ENCODE measurements at regions not wholly inside any gene's neighbourhood (a gene's known extent, or its start where the extent isn't known, plus 50 kb on each side); places are given as distances from the start of the nearest gene placed in this dataset.

DNA sequence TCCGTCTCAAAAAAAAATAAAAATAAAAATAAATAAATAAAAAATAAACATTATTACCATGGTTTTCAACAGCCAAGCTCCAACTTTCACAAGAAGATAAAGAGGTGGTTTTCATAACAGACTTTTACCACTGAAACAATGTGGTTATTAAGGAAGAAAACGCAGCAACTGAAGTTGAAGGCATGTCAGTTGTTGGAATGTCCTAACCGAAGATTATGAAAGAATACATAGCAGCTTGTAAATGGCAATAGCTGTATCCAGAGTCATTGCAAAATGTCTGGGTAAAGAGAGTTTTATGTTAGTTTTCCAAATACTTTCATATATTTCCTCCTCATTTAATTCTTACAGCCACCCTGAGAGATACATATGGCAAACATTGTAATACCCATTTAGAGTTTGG, 161.6 kb upstream of the MARCKS start:
- Histone ChIP-seq H3K9me3 (ENCODE audit: control insufficient read depth in 2 of 2, low read length in 2 of 2) (no peaks in the 10 kb centered on the region), H3K27me3 (ENCODE audit: control insufficient read depth in 1 of 2, insufficient read depth in 2 of 2, low read length in 2 of 2) (no peaks in the 10 kb centered on the region), H3K9ac (ENCODE audit: low read length in 2 of 2) (no peak overlapping the region), H3K27ac (ENCODE audit: low read length) (no peak overlapping the region), H3K36me3 (ENCODE audit: control insufficient read depth in 2 of 2, insufficient read depth in 2 of 2, low read length in 2 of 2) (no peaks in the 10 kb centered on the region), H3K4me3 (ENCODE audit: low read length in 2 of 2) (no peak overlapping the region), H3K4me1 (ENCODE audit: control insufficient read depth, insufficient read depth, low read length) (no peaks in the 10 kb centered on the region)

DNA sequence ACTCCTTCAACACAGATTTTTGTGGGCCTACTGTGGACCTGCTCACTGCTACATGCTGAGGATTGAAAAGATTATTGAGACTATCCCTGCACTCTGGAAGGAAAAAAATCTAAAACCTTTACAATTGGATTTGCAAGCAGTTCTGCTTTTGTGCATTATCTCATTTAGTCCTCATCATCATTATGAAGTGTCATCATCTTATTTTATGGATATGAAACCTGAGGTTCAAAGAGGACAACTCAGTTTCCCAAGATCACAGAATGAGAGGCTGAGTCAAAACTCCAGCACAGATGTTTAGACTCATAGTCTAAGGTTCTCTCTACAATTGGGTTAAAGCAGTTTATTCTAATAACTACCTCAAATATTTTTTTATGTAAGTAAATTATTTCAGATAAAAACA, 160.2 kb upstream of the MARCKS start:
- H3K27me3 ChIP-seq (ENCODE audit: control insufficient read depth in 1 of 2, insufficient read depth in 2 of 2, low read length in 2 of 2): no peaks in the 10 kb centered on the region
- H3K4me3 ChIP-seq (ENCODE audit: low read length in 2 of 2): no peak overlapping the region
- no peak overlapping the region for H3K27ac ChIP-seq (ENCODE audit: low read length)
- H3K9me3 ChIP-seq (ENCODE audit: control insufficient read depth in 2 of 2, low read length in 2 of 2): no peaks in the 10 kb centered on the region
- no peak overlapping the region for H3K9ac ChIP-seq (ENCODE audit: low read length in 2 of 2)
- H3K4me1 ChIP-seq (ENCODE audit: control insufficient read depth, insufficient read depth, low read length): no peaks in the 10 kb centered on the region
- H3K36me3 ChIP-seq (ENCODE audit: control insufficient read depth in 2 of 2, insufficient read depth in 2 of 2, low read length in 2 of 2): no peaks in the 10 kb centered on the region

GRCh38 chr6:113697632-113698410, 159.3 kb upstream of the MARCKS start:
- no peaks in the 10 kb centered on the region for H3K36me3 ChIP-seq (ENCODE audit: control insufficient read depth in 2 of 2, insufficient read depth in 2 of 2, low read length in 2 of 2)
- H3K27me3 ChIP-seq (ENCODE audit: control insufficient read depth in 1 of 2, insufficient read depth in 2 of 2, low read length in 2 of 2): no peaks in the 10 kb centered on the region
- no peak overlapping the region for H3K4me3 ChIP-seq (ENCODE audit: low read length in 2 of 2)
- no peaks in the 10 kb centered on the region for H3K4me1 ChIP-seq (ENCODE audit: control insufficient read depth, insufficient read depth, low read length)
- H3K9me3 ChIP-seq (ENCODE audit: control insufficient read depth in 2 of 2, low read length in 2 of 2): no peaks in the 10 kb centered on the region
- no peak overlapping the region for H3K27ac ChIP-seq (ENCODE audit: low read length)
- no peak overlapping the region for H3K9ac ChIP-seq (ENCODE audit: low read length in 2 of 2)

DNA sequence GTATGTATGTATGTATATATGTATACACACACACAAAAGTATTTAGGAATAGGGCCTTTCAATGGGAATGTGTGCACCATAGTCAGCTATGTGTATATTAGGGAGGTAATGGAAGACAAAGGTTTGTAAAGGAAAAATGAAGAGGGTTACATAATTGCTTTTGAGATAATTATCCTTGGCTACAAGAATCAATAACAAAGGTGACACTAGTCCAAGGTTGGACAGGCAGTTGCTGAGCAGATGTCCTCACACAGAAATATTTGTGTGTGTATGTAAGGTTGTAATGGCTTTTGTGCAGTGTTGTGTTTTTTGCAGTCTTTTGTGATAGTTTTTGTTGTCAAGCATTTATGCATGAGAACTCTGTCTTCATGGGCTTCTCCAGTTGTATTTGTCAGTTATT, 157.9 kb upstream of the MARCKS start:
- Histone ChIP-seq H3K4me3 (ENCODE audit: low read length in 2 of 2) (no peak overlapping the region), H3K27me3 (ENCODE audit: control insufficient read depth in 1 of 2, insufficient read depth in 2 of 2, low read length in 2 of 2) (no peaks in the 10 kb centered on the region), H3K9me3 (ENCODE audit: control insufficient read depth in 2 of 2, low read length in 2 of 2) (no peaks in the 10 kb centered on the region), H3K36me3 (ENCODE audit: control insufficient read depth in 2 of 2, insufficient read depth in 2 of 2, low read length in 2 of 2) (no peaks in the 10 kb centered on the region), H3K27ac (ENCODE audit: low read length) (no peak overlapping the region), H3K9ac (ENCODE audit: low read length in 2 of 2) (no peak overlapping the region), H3K4me1 (ENCODE audit: control insufficient read depth, insufficient read depth, low read length) (no peaks in the 10 kb centered on the region)

- Histone ChIP-seq H3K27ac (ENCODE audit: low read length) (no peak overlapping the region), H3K9me3 (ENCODE audit: control insufficient read depth in 2 of 2, low read length in 2 of 2) (no peaks in the 10 kb centered on the region), H3K4me1 (ENCODE audit: control insufficient read depth, insufficient read depth, low read length) (no peaks in the 10 kb centered on the region), H3K36me3 (ENCODE audit: control insufficient read depth in 2 of 2, insufficient read depth in 2 of 2, low read length in 2 of 2) (no peaks in the 10 kb centered on the region), H3K4me3 (ENCODE audit: low read length in 2 of 2) (no peak overlapping the region), H3K9ac (ENCODE audit: low read length in 2 of 2) (no peak overlapping the region), H3K27me3 (ENCODE audit: control insufficient read depth in 1 of 2, insufficient read depth in 2 of 2, low read length in 2 of 2) (no peaks in the 10 kb centered on the region)
Observed at GRCh38 chr6:113701552-113702254, 155.4 kb upstream of the MARCKS start.

GRCh38 chr6:113707194-113707593, 150.0 kb upstream of the MARCKS start:
- H3K27ac ChIP-seq (ENCODE audit: low read length): no peak overlapping the region
- H3K4me3 ChIP-seq (ENCODE audit: low read length in 2 of 2): no peak overlapping the region
- H3K27me3 ChIP-seq (ENCODE audit: control insufficient read depth in 1 of 2, insufficient read depth in 2 of 2, low read length in 2 of 2): no peaks in the 10 kb centered on the region
- no peaks in the 10 kb centered on the region for H3K9me3 ChIP-seq (ENCODE audit: control insufficient read depth in 2 of 2, low read length in 2 of 2)
- no peaks in the 10 kb centered on the region for H3K4me1 ChIP-seq (ENCODE audit: control insufficient read depth, insufficient read depth, low read length)
- no peaks in the 10 kb centered on the region for H3K36me3 ChIP-seq (ENCODE audit: control insufficient read depth in 2 of 2, insufficient read depth in 2 of 2, low read length in 2 of 2)
- no peak overlapping the region for H3K9ac ChIP-seq (ENCODE audit: low read length in 2 of 2)

DNA sequence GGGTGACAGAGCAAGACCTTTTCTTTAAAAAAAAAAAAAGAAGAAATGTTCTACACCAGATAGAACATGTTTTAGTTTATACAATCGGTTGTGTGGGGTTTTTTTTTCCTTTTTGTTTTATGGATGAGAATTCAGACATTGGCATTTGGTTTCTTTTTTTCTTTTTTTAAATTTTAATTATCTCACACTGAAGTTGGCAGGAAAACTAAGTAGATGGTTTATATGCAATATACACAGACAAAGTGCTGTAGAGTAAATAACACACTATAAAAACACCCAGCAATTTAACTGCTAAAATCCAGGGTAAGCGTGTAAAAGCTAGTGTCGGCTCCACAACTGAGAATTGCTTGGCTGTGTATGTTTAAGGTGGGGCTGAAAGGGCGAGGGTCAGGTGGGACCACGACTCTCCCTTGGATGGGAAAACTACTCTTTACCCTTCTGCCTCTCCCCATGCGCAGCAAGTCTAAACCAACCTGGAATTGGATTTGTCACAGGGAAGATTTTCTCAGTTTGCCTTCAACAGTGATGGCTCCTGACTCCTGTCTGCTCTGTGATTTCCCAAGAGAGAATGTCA, 147.1 kb upstream of the MARCKS start:
- Histone ChIP-seq H3K9ac (ENCODE audit: low read length in 2 of 2) (no peak overlapping the region), H3K4me1 (ENCODE audit: control insufficient read depth, insufficient read depth, low read length) (no peaks in the 10 kb centered on the region), H3K27ac (ENCODE audit: low read length) (no peak overlapping the region), H3K4me3 (ENCODE audit: low read length in 2 of 2) (no peak overlapping the region), H3K9me3 (ENCODE audit: control insufficient read depth in 2 of 2, low read length in 2 of 2) (no peaks in the 10 kb centered on the region), H3K36me3 (ENCODE audit: control insufficient read depth in 2 of 2, insufficient read depth in 2 of 2, low read length in 2 of 2) (no peaks in the 10 kb centered on the region), H3K27me3 (ENCODE audit: control insufficient read depth in 1 of 2, insufficient read depth in 2 of 2, low read length in 2 of 2) (no peaks in the 10 kb centered on the region)

GRCh38 chr6:113713665-113714064, 143.5 kb upstream of the MARCKS start:
- Histone ChIP-seq H3K4me1 (ENCODE audit: control insufficient read depth, insufficient read depth, low read length) (no peaks in the 10 kb centered on the region), H3K4me3 (ENCODE audit: low read length in 2 of 2) (no peak overlapping the region), H3K27ac (ENCODE audit: low read length) (no peak overlapping the region), H3K9me3 (ENCODE audit: control insufficient read depth in 2 of 2, low read length in 2 of 2) (no peaks in the 10 kb centered on the region), H3K9ac (ENCODE audit: low read length in 2 of 2) (no peak overlapping the region), H3K27me3 (ENCODE audit: control insufficient read depth in 1 of 2, insufficient read depth in 2 of 2, low read length in 2 of 2) (no peaks in the 10 kb centered on the region), H3K36me3 (ENCODE audit: control insufficient read depth in 2 of 2, insufficient read depth in 2 of 2, low read length in 2 of 2) (no peaks in the 10 kb centered on the region)

DNA sequence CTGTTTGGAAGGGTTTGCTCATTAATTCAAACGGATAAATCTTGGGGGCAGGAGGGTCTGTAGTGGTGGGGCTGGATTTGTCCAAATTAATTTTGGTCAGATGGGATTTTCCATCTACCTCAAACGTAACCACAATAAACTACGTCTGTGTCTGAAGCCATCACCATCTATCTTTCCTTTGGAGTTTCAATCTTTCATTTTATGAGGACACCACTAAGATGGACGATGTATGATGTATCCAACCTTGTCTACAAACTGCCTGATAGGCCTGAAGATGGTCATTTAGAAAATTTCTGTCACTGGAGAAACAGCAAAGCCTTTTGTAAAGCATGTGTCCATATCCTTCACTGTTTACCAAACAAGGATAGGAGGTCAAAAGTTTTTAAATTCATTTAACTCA, 138.6 kb upstream of the MARCKS start:
- no peak overlapping the region for H3K4me3 ChIP-seq (ENCODE audit: low read length in 2 of 2)
- no peak overlapping the region for H3K9ac ChIP-seq (ENCODE audit: low read length in 2 of 2)
- no peaks in the 10 kb centered on the region for H3K9me3 ChIP-seq (ENCODE audit: control insufficient read depth in 2 of 2, low read length in 2 of 2)
- H3K36me3 ChIP-seq (ENCODE audit: control insufficient read depth in 2 of 2, insufficient read depth in 2 of 2, low read length in 2 of 2): no peaks in the 10 kb centered on the region
- H3K27ac ChIP-seq (ENCODE audit: low read length): no peak overlapping the region
- no peaks in the 10 kb centered on the region for H3K27me3 ChIP-seq (ENCODE audit: control insufficient read depth in 1 of 2, insufficient read depth in 2 of 2, low read length in 2 of 2)
- no peaks in the 10 kb centered on the region for H3K4me1 ChIP-seq (ENCODE audit: control insufficient read depth, insufficient read depth, low read length)

- H3K9me3 ChIP-seq (ENCODE audit: control insufficient read depth in 2 of 2, low read length in 2 of 2): no peaks in the 10 kb centered on the region
- H3K9ac ChIP-seq (ENCODE audit: low read length in 2 of 2): no peak overlapping the region
- no peaks in the 10 kb centered on the region for H3K4me1 ChIP-seq (ENCODE audit: control insufficient read depth, insufficient read depth, low read length)
- no peaks in the 10 kb centered on the region for H3K27me3 ChIP-seq (ENCODE audit: control insufficient read depth in 1 of 2, insufficient read depth in 2 of 2, low read length in 2 of 2)
- H3K27ac ChIP-seq (ENCODE audit: low read length): no peak overlapping the region
- no peaks in the 10 kb centered on the region for H3K36me3 ChIP-seq (ENCODE audit: control insufficient read depth in 2 of 2, insufficient read depth in 2 of 2, low read length in 2 of 2)
- no peak overlapping the region for H3K4me3 ChIP-seq (ENCODE audit: low read length in 2 of 2)
Observed at GRCh38 chr6:113719064-113719463, 138.1 kb upstream of the MARCKS start.

DNA sequence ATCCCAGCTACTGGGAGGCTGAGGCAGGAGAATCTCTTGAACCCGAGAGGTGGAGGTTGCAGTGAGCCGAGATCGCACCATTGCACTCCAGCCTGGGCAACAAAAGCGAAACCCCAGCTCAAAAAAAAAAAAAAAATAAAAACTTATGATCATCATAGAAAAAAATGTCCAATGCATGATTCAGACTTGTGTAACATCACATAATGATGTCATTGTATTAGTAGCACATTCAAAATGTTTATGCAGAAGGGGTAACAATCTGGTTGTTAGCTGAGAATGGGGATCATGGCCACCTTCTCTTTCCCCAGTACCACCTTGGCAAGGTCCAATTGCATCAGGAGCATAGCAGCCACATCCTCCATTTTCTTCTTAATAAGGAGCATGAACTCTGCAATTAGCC, 137.6 kb upstream of the MARCKS start:
- no peak overlapping the region for H3K9ac ChIP-seq (ENCODE audit: low read length in 2 of 2)
- no peaks in the 10 kb centered on the region for H3K4me1 ChIP-seq (ENCODE audit: control insufficient read depth, insufficient read depth, low read length)
- no peaks in the 10 kb centered on the region for H3K36me3 ChIP-seq (ENCODE audit: control insufficient read depth in 2 of 2, insufficient read depth in 2 of 2, low read length in 2 of 2)
- no peaks in the 10 kb centered on the region for H3K27me3 ChIP-seq (ENCODE audit: control insufficient read depth in 1 of 2, insufficient read depth in 2 of 2, low read length in 2 of 2)
- H3K27ac ChIP-seq (ENCODE audit: low read length): no peak overlapping the region
- no peak overlapping the region for H3K4me3 ChIP-seq (ENCODE audit: low read length in 2 of 2)
- H3K9me3 ChIP-seq (ENCODE audit: control insufficient read depth in 2 of 2, low read length in 2 of 2): no peaks in the 10 kb centered on the region
